H1 (cell line): ENCODE measurements at regions not wholly inside any gene's neighbourhood (a gene's known extent, or its start where the extent isn't known, plus 50 kb on each side); places are given as distances from the start of the nearest gene placed in this dataset.

Experiments used
- CTCF ChIA-PET: fragments of 300-600 bp; sonication (Branson Sonifier 250); formaldehyde crosslinking; loops from one replicate; lab custom pipeline; 2021; ENCODE audit not compliant: partially characterized antibody; lab: Charles Lee
- POLR2A ChIA-PET: fragments of 300-600 bp; sonication (Branson Sonifier 250); formaldehyde crosslinking; loops from one replicate; lab custom pipeline; 2021; ENCODE audit warnings: inconsistent platforms; ENCODE audit not compliant: partially characterized antibody; lab: Charles Lee
- DNase-seq, 2 experiments: peaks; one replicate each; pipeline versions ENCODE4 v3.0.0 to v3.0.0-alpha.2; 2010 to 2022; ENCODE audit warnings: low spot score in 2 of 2, low read depth in 1 of 2, mixed read lengths in 1 of 2
- FAIRE-seq: peaks from 2 replicates; lab custom pipeline; 2011; peaks lifted over from hg19 to GRCh38; lab: Jason Lieb, UNC
- H2AFZ ChIP-seq: 2 replicates; pipeline ENCODE4 v1.8.1; 2012; ENCODE audit warnings: low read length, inconsistent platforms
- H2AK5ac ChIP-seq: 2 replicates; pipeline ENCODE4 v1.6.1; 2013; ENCODE audit warnings: low read depth, low read length
- H2BK120ac ChIP-seq: replicated peaks from 2 replicates; pipeline ENCODE3; 2013; ENCODE audit warnings: low read depth, low read length, inconsistent platforms
- H2BK12ac ChIP-seq: 2 replicates; pipeline ENCODE4 v1.6.1; 2013; ENCODE audit warnings: low read depth, low read length
- H2BK15ac ChIP-seq: 2 replicates; pipeline ENCODE4 v1.6.1; 2013; ENCODE audit warnings: low read length
- H2BK20ac ChIP-seq: 2 replicates; pipeline ENCODE4 v1.6.1; 2013; ENCODE audit warnings: low read length
- H2BK5ac ChIP-seq: 2 replicates; pipeline ENCODE4 v1.6.1; 2013; ENCODE audit warnings: low read depth, low read length
- H3K14ac ChIP-seq: 2 replicates; pipeline ENCODE4 v1.6.1; 2013; ENCODE audit warnings: inconsistent platforms; ENCODE audit not compliant: insufficient read length
- H3K18ac ChIP-seq: 2 replicates; pipeline ENCODE4 v1.6.1; 2013; ENCODE audit warnings: low read length; ENCODE audit errors: extremely low read depth
- H3K23ac ChIP-seq: 2 replicates; pipeline ENCODE4 v1.6.1; 2013; ENCODE audit warnings: inconsistent platforms; ENCODE audit not compliant: insufficient read length
- H3K23me2 ChIP-seq: 2 replicates; pipeline ENCODE4 v1.6.1; 2013; ENCODE audit warnings: low read depth, low read length
- H3K27ac ChIP-seq: 2 replicates; pipeline ENCODE4 v1.6.1; 2011; ENCODE audit warnings: low read depth, low read length, inconsistent platforms
- H3K27me3 ChIP-seq, 4 experiments: replicated peaks in 1 of 4; 1 replicate in 1 of 4; 2 replicates in 3 of 4; pipeline versions ENCODE4 v1.6.1 to v1.8.1; 2011 to 2013; ENCODE audit warnings: low read length in 3 of 4, mild to moderate bottlenecking in 3 of 4, inconsistent platforms in 2 of 4, mixed read lengths in 2 of 4, moderate library complexity in 1 of 4; ENCODE audit not compliant: control insufficient read depth in 3 of 4, insufficient read depth in 3 of 4; ENCODE audit errors: extremely low read depth in 1 of 4
- H3K36me3 ChIP-seq, 4 experiments: 2 replicates each; pipeline versions ENCODE4 v1.6.1 to v1.8.1; 2011 to 2013; ENCODE audit warnings: mild to moderate bottlenecking in 4 of 4, low read length in 3 of 4, moderate library complexity in 2 of 4, control low read depth in 1 of 4, inconsistent platforms in 1 of 4; ENCODE audit not compliant: insufficient read depth in 4 of 4, control insufficient read depth in 2 of 4
- H3K4ac ChIP-seq: replicated peaks from 2 replicates; pipeline ENCODE3; 2013; ENCODE audit warnings: low read length, low read depth, mixed read lengths, inconsistent platforms; ENCODE audit not compliant: insufficient read length
- H3K4me1 ChIP-seq, 4 experiments: replicated peaks in 1 of 4; 1 replicate in 1 of 4; 2 replicates in 3 of 4; pipeline versions ENCODE4 v1.6.1 to v1.8.1; 2011 to 2013; ENCODE audit warnings: low read length in 3 of 4, inconsistent platforms in 2 of 4, mixed read lengths in 1 of 4; ENCODE audit not compliant: insufficient read depth in 4 of 4, control insufficient read depth in 3 of 4
- H3K4me2 ChIP-seq, 2 experiments: 2 replicates each; pipeline versions ENCODE4 v1.6.1 to v1.8.1; 2011 to 2013; ENCODE audit warnings: low read depth in 2 of 2, low read length in 2 of 2, control low read depth in 1 of 2, inconsistent platforms in 1 of 2, mild to moderate bottlenecking in 1 of 2; ENCODE audit not compliant: insufficient read depth in 1 of 2
- H3K4me3 ChIP-seq, 4 experiments: fragments of 200-600, 300-600 bp in 1 of 4; sonication (generic), shearing (Covaris generic), sonication (Bioruptor Twin) in 1 of 4; 2 replicates each; pipeline versions ENCODE4 v1.5.1 to v1.8.1; 2011 to 2016; ENCODE audit warnings: low read length in 4 of 4, low read depth in 3 of 4, control low read depth in 2 of 4, inconsistent platforms in 2 of 4, mild to moderate bottlenecking in 2 of 4, mixed read lengths in 1 of 4, moderate library complexity in 1 of 4; ENCODE audit not compliant: insufficient read depth in 2 of 4; ENCODE audit errors: extremely low read depth in 1 of 4
- H3K56ac ChIP-seq: replicated peaks from 2 replicates; pipeline ENCODE3; 2013; ENCODE audit warnings: low read depth, mild to moderate bottlenecking, mixed read lengths, low read length, inconsistent platforms; ENCODE audit not compliant: insufficient read length
- H3K79me1 ChIP-seq: 2 replicates; pipeline ENCODE4 v1.6.1; 2013; ENCODE audit warnings: low read depth, low read length, control low read depth
- H3K79me2 ChIP-seq, 2 experiments: 2 replicates each; pipeline versions ENCODE4 v1.6.1 to v1.8.1; 2012 to 2013; ENCODE audit warnings: low read length in 2 of 2, mild to moderate bottlenecking in 2 of 2, inconsistent platforms in 1 of 2; ENCODE audit not compliant: insufficient read depth in 2 of 2, control insufficient read depth in 1 of 2
- H3K9ac ChIP-seq, 4 experiments: replicated peaks in 1 of 4; 1 replicate in 1 of 4; 2 replicates in 3 of 4; pipeline versions ENCODE4 v1.6.1 to v1.8.1; 2011 to 2013; ENCODE audit warnings: low read depth in 3 of 4, low read length in 3 of 4, control low read depth in 2 of 4, mild to moderate bottlenecking in 2 of 4, moderate library complexity in 2 of 4, inconsistent platforms in 1 of 4; ENCODE audit errors: extremely low read depth in 1 of 4
- H3K9me3 ChIP-seq, 2 experiments: 2 replicates each; pipeline versions ENCODE4 v1.6.1 to v1.8.1; 2012 to 2013; ENCODE audit warnings: mild to moderate bottlenecking in 2 of 2, moderate library complexity in 2 of 2, control low read depth in 1 of 2, inconsistent platforms in 1 of 2, low read depth in 1 of 2, low read length in 1 of 2, mixed read lengths in 1 of 2; ENCODE audit not compliant: insufficient read depth in 2 of 2
- H4K20me1 ChIP-seq, 2 experiments: replicated peaks in 1 of 2; 2 replicates each; pipeline versions ENCODE3 to v1.8.1; 2011 to 2013; ENCODE audit warnings: inconsistent platforms in 2 of 2, low read length in 2 of 2, mild to moderate bottlenecking in 1 of 2; ENCODE audit not compliant: insufficient read depth in 2 of 2, control insufficient read depth in 1 of 2
- H4K5ac ChIP-seq: 2 replicates; pipeline ENCODE4 v1.6.1; 2013; ENCODE audit warnings: low read length, low read depth, mixed read lengths, inconsistent platforms; ENCODE audit not compliant: insufficient read length
- H4K8ac ChIP-seq: 2 replicates; pipeline ENCODE4 v1.8.0; 2013; ENCODE audit warnings: mild to moderate bottlenecking, moderate library complexity, low read length, inconsistent platforms; ENCODE audit not compliant: insufficient read depth; ENCODE audit errors: extremely low read depth
- H4K91ac ChIP-seq: replicated peaks from 2 replicates; pipeline ENCODE3; 2013; ENCODE audit warnings: low read length, mixed read lengths, inconsistent platforms; ENCODE audit not compliant: insufficient read length
- CHD2 ChIP-seq: IDR thresholded peaks from 2 replicates; pipeline ENCODE4 v1.6.1; 2012; ENCODE audit warnings: low read length, improper control_type of control experiment
- CTBP2 ChIP-seq: IDR thresholded peaks from 2 replicates; pipeline ENCODE4 v1.7.0; 2011; ENCODE audit warnings: borderline replicate concordance, mild to moderate bottlenecking, moderate library complexity, mixed read lengths, low read length; ENCODE audit not compliant: insufficient read depth, insufficient read length
- EGR1 ChIP-seq: IDR thresholded peaks from 2 replicates; pipeline ENCODE4 v1.6.1; 2011; ENCODE audit warnings: low read depth, low read length, borderline replicate concordance
- RFX5 ChIP-seq: IDR thresholded peaks from 2 replicates; pipeline ENCODE4 v1.6.1; 2011; ENCODE audit warnings: low read depth, low read length, improper control_type of control experiment, borderline replicate concordance
- SP2 ChIP-seq: IDR thresholded peaks from 2 replicates; pipeline ENCODE4 v1.6.1; 2012; ENCODE audit warnings: mild to moderate bottlenecking, low read length, inconsistent platforms
- TAF1 ChIP-seq: IDR thresholded peaks from 2 replicates; pipeline ENCODE4 v1.6.1; 2011; ENCODE audit warnings: mild to moderate bottlenecking, low read depth, low read length
- TAF7 ChIP-seq: optimal IDR thresholded peaks from 2 replicates; pipeline ENCODE3; 2011; ENCODE audit warnings: low read depth, mild to moderate bottlenecking, inconsistent platforms, low read length, moderate library complexity, borderline replicate concordance
- WGBS, 2 experiments: shearing (Covaris generic) in 1 of 2; methylation state at CpG; one replicate each; pipeline versions ENCODE4 v1.1.6 to v1.1.7; 2013 to 2015; ENCODE audit warnings: low lambda C conversion rate in 2 of 2, mixed read lengths in 2 of 2, inconsistent platforms in 1 of 2, low coverage in 1 of 2, missing lambda C conversion rate in 1 of 2; ENCODE audit not compliant: insufficient replicate concordance in 2 of 2, insufficient coverage in 1 of 2, insufficient read length in 1 of 2; ENCODE audit errors: extremely low coverage in 1 of 2, missing lambda C conversion rate in 1 of 2; 5-methylcytosine and 5-hydroxymethylcytosine counted together
- TF ChIP-seq, protein P1 (sequence below): IDR thresholded peaks from 2 replicates; pipeline ENCODE4 v1.6.1; 2012; ENCODE audit warnings: inconsistent platforms

DNA sequence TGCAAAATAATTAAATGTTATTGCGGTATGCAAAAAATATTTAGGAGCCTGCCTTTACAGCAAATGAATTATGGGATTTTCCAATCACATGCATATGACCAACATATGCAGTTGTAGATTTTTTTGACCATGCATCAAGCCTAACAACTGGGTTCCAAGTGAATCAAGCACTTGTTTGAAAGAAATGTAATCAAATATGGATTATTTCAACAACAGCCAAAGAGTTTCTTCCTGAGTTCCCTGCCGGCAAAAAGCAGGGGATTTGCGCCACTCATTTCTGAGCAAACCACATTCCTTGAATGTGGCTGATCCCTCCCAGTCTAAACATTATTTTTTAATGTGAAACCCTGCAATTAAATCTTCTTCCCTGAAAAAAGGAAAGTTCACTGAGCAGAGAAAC, 100.1 kb upstream of the ADTRP start:
- Histone ChIP-seq H3K36me3 (no peaks in the 10 kb centered on the region), H3K4me1 (peaks cover 0 to 7% (median 0%) of the 10 kb centered on the region in 4 experiments; a peak in 2 of 7 replicates), H3K4me3 (no peak overlapping the region), H2BK120ac (no peak overlapping the region), H2AFZ (no peak overlapping the region), H3K4me2 (no peak overlapping the region), H4K8ac (no peak overlapping the region), H3K56ac (no peak overlapping the region), H2BK15ac (no peak overlapping the region), H3K18ac (no peak overlapping the region), H3K14ac (no peak overlapping the region), H2AK5ac (no peak overlapping the region), H4K91ac (no peak overlapping the region), H3K79me2 (no peaks in the 10 kb centered on the region), H2BK20ac (no peak overlapping the region), H3K79me1 (no peaks in the 10 kb centered on the region), H2BK5ac (no peak overlapping the region), H3K23me2 (no peaks in the 10 kb centered on the region), H3K9ac (no peak overlapping the region), H4K5ac (no peak overlapping the region), H3K27ac (no peak overlapping the region), H3K9me3 (peaks cover 9 to 15% of the 10 kb centered on the region in 2 experiments; a peak in 1 of 4 replicates), H2BK12ac (no peak overlapping the region), H4K20me1 (no peaks in the 10 kb centered on the region), H3K4ac (no peak overlapping the region), H3K23ac (no peak overlapping the region), H3K27me3 (no peaks in the 10 kb centered on the region; a peak in 1 of 7 replicates)
- FAIRE-seq = no peak
- 94% methylated on average over 3 of the region's 3 CpGs; no CpG with 5 or more reads in 1 of the 2 experiments for WGBS, 2 experiments
- ChIA-PET POLR2A (no interaction called here), CTCF (interaction anchor here (0.6 to 1.6 kb wide), 2 partner anchors 19 to 109 kb away, joined by 3 read pairs; no protein-coding TSS in a partner anchor)
- TF ChIP-seq CTBP2 = no peak
- no peak for TF ChIP-seq EGR1
- no peak for TF ChIP-seq SP2
- TF ChIP-seq RFX5 = no peak
- no peak for TF ChIP-seq TAF7
- TF ChIP-seq TAF1 = no peak
- no peak for TF ChIP-seq CHD2
- TF ChIP-seq, protein P1, sequence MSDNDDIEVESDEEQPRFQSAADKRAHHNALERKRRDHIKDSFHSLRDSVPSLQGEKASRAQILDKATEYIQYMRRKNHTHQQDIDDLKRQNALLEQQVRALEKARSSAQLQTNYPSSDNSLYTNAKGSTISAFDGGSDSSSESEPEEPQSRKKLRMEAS = no peak
- no peak for DNase-seq
